Breast epithelium (tissue), 3 donors: ENCODE measurements at regions not wholly inside any gene's neighbourhood (a gene's known extent, or its start where the extent isn't known, plus 50 kb on each side); places are given as distances from the start of the nearest gene placed in this dataset.

Experiments
- POLR2A ChIP-seq: fragments of 450-650 bp; IDR thresholded peaks from one replicate; pipeline ENCODE4 v1.6.1; 2016; ENCODE audit warnings: antibody characterized with exemption, mild to moderate bottlenecking, moderate library complexity
- POLR2AphosphoS5 ChIP-seq, 3 donors: sonication (generic); formaldehyde crosslinking; IDR thresholded peaks; one replicate each; pipeline ENCODE4 v1.6.1; 2017; ENCODE audit warnings: antibody characterized with exemption in 3 of 3
- TF ChIP-seq, protein P1 (sequence below), 3 donors: fragments of 450-650 bp; IDR thresholded peaks; one replicate each; pipeline ENCODE4 v1.5.1; 2016 to 2017; ENCODE audit warnings: antibody characterized with exemption in 3 of 3, mild to moderate bottlenecking in 3 of 3, moderate library complexity in 3 of 3

GRCh38 chr11:133654630-133655212, 122.4 kb upstream of the OPCML start:
- TF ChIP-seq, protein P1, sequence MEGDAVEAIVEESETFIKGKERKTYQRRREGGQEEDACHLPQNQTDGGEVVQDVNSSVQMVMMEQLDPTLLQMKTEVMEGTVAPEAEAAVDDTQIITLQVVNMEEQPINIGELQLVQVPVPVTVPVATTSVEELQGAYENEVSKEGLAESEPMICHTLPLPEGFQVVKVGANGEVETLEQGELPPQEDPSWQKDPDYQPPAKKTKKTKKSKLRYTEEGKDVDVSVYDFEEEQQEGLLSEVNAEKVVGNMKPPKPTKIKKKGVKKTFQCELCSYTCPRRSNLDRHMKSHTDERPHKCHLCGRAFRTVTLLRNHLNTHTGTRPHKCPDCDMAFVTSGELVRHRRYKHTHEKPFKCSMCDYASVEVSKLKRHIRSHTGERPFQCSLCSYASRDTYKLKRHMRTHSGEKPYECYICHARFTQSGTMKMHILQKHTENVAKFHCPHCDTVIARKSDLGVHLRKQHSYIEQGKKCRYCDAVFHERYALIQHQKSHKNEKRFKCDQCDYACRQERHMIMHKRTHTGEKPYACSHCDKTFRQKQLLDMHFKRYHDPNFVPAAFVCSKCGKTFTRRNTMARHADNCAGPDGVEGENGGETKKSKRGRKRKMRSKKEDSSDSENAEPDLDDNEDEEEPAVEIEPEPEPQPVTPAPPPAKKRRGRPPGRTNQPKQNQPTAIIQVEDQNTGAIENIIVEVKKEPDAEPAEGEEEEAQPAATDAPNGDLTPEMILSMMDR (IDR thresholded peaks at IDR 0.05), result no peak
- no peak for TF ChIP-seq POLR2A
- TF ChIP-seq POLR2AphosphoS5 (IDR thresholded peaks at IDR 0.05), result no peak
